A673 (cell line): ENCODE measurements at regions not wholly inside any gene's neighbourhood (a gene's known extent, or its start where the extent isn't known, plus 50 kb on each side); places are given as distances from the start of the nearest gene placed in this dataset.

ENCODE experiments used
- EZH2 ChIP-seq: fragments of 200-600 bp; sonication (generic); IDR thresholded peaks from 2 replicates; pipeline ENCODE4 v1.6.1; 2017; ENCODE audit warnings: borderline replicate concordance, low read depth, mild to moderate bottlenecking, mixed read lengths, antibody characterized with exemption, low read length; ENCODE audit not compliant: poor library complexity, severe bottlenecking
- TF ChIP-seq, protein P1 (sequence below): fragments of 300-800, 200-600 bp; sonication (generic); conservative IDR thresholded peaks from 2 replicates; pipeline ENCODE4 v1.5.1; 2017; ENCODE audit warnings: low read depth, mild to moderate bottlenecking, antibody characterized with exemption, low read length, moderate library complexity, mixed read lengths

DNA sequence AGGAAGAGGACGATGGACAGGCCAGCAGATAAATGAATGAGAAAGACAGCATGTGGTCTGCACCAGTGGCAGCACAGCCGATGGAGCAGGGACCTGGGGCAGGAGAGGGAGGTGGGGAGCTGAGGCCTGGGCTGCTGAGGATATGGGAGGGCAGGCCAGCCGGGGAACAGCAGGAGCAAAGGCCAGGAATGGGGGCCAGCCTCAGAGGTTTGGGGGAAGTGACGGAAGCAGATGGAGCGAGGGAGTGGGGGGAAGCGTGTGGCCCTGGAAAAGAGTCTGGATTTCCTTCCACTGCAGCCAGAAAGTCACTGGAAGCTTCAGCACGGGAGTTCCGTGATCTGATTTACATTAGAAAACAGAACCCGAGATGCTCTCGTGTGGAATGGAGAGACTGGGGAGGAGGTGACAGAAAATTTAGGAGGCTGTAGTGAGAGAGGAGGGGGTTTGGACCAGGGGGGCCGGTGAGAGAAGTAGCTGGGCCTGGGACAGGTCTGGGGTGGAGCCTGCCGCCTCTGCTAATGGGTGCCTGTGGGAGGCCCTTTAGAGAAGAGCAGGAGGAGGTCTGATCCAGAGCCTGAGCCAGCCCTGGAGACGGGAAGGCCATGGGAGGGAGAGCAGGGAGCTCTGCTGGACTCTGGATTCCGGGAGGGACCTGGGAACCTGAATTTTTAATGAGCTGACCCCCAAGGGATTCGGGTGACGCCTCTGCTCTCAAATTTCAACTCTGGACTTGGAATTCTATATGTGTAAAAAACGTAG lies 65.4 kb downstream of the TSPAN17 start:
- TF ChIP-seq, protein P1, sequence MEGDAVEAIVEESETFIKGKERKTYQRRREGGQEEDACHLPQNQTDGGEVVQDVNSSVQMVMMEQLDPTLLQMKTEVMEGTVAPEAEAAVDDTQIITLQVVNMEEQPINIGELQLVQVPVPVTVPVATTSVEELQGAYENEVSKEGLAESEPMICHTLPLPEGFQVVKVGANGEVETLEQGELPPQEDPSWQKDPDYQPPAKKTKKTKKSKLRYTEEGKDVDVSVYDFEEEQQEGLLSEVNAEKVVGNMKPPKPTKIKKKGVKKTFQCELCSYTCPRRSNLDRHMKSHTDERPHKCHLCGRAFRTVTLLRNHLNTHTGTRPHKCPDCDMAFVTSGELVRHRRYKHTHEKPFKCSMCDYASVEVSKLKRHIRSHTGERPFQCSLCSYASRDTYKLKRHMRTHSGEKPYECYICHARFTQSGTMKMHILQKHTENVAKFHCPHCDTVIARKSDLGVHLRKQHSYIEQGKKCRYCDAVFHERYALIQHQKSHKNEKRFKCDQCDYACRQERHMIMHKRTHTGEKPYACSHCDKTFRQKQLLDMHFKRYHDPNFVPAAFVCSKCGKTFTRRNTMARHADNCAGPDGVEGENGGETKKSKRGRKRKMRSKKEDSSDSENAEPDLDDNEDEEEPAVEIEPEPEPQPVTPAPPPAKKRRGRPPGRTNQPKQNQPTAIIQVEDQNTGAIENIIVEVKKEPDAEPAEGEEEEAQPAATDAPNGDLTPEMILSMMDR, result no peak
- no peak for TF ChIP-seq EZH2
